HL-60 (cell line): ENCODE measurements at regions not wholly inside any gene's neighbourhood (a gene's known extent, or its start where the extent isn't known, plus 50 kb on each side); places are given as distances from the start of the nearest gene placed in this dataset.

Source experiments
- DNase-seq, 2 experiments: peaks; one replicate each; pipeline ENCODE4 v3.0.0-alpha.2; 2010 to 2020; ENCODE audit warnings: low read depth in 1 of 2, low spot score in 1 of 2
- H3K27ac ChIP-seq: fragments of 250-450 bp; sonication (Bioruptor Pico); replicated peaks from 2 replicates; pipeline ENCODE4 v1.5.1; 2020; ENCODE audit warnings: mild to moderate bottlenecking, moderate library complexity
- H3K27me3 ChIP-seq: fragments of 250-450 bp; sonication (Bioruptor Pico); 2 replicates; pipeline ENCODE4 v1.5.1; 2021; ENCODE audit warnings: mild to moderate bottlenecking, moderate library complexity; ENCODE audit not compliant: insufficient read depth, poor library complexity, severe bottlenecking
- H3K4me3 ChIP-seq: replicated peaks from 2 replicates; pipeline ENCODE4 v1.5.1; 2011; ENCODE audit warnings: mild to moderate bottlenecking, control low read depth, low read length; ENCODE audit not compliant: insufficient read depth
- GABPA ChIP-seq: IDR thresholded peaks from 2 replicates; pipeline ENCODE4 v1.6.1; 2012; ENCODE audit warnings: low read depth
- POLR2AphosphoS5 ChIP-seq: IDR thresholded peaks from 2 replicates; pipeline ENCODE4 v1.6.1; 2012; ENCODE audit warnings: low read depth
- SPI1 ChIP-seq: IDR thresholded peaks from 2 replicates; pipeline ENCODE4 v1.6.1; 2012; ENCODE audit warnings: low read depth, mild to moderate bottlenecking, borderline replicate concordance
- TF ChIP-seq, protein P1 (sequence below): IDR thresholded peaks from one replicate; pipeline ENCODE4 v1.5.1; 2011; ENCODE audit warnings: low read length, control low read depth, inconsistent platforms; ENCODE audit not compliant: insufficient read depth
- TF ChIP-seq, protein P2 (sequence below): IDR thresholded peaks from 2 replicates; pipeline ENCODE4 v1.6.1; 2012; ENCODE audit warnings: low read depth; ENCODE audit not compliant: insufficient replicate concordance

DNA sequence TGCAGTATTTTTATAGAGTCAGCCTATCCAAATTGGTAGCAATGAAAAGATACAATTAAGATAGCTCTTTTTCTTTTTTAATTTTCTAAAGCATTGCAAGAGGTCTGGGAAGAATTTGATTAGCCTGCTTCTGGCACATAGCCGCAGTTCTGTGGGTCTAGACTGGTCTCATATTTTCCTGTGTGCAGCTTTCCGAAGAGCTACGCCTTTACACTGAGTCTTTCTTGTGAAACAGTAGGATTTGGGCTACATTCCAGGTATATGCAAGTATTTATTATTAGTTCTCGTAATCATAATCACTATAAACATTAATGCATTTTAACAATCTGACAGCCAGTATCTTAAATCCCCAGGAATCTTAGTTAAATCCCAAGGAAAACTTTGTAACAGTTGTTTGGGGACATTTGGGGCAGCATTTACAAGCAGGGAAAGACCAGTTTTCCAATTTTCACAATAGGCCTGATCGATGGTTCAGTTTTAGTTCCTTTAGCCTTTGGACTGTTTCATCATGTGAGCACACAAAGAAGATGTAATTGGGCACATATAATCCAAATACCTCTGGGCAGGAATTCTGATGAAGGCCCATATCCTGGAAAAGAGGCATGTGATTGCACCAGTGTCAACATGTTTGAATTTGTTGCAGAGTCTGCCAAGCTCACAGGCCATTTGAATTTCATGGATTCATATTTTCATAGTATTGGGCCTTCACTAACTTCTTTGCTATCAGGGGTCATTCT lies 287.3 kb downstream of the INHBA start:
- TF ChIP-seq, protein P1, sequence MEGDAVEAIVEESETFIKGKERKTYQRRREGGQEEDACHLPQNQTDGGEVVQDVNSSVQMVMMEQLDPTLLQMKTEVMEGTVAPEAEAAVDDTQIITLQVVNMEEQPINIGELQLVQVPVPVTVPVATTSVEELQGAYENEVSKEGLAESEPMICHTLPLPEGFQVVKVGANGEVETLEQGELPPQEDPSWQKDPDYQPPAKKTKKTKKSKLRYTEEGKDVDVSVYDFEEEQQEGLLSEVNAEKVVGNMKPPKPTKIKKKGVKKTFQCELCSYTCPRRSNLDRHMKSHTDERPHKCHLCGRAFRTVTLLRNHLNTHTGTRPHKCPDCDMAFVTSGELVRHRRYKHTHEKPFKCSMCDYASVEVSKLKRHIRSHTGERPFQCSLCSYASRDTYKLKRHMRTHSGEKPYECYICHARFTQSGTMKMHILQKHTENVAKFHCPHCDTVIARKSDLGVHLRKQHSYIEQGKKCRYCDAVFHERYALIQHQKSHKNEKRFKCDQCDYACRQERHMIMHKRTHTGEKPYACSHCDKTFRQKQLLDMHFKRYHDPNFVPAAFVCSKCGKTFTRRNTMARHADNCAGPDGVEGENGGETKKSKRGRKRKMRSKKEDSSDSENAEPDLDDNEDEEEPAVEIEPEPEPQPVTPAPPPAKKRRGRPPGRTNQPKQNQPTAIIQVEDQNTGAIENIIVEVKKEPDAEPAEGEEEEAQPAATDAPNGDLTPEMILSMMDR = no peak
- TF ChIP-seq SPI1 (no peak), GABPA (no peak), POLR2AphosphoS5 (no peak)
- no peak overlapping the region for H3K27ac ChIP-seq
- no peak for DNase-seq
- H3K27me3 ChIP-seq = no peaks in the 10 kb centered on the region
- no peak overlapping the region for H3K4me3 ChIP-seq

DNA sequence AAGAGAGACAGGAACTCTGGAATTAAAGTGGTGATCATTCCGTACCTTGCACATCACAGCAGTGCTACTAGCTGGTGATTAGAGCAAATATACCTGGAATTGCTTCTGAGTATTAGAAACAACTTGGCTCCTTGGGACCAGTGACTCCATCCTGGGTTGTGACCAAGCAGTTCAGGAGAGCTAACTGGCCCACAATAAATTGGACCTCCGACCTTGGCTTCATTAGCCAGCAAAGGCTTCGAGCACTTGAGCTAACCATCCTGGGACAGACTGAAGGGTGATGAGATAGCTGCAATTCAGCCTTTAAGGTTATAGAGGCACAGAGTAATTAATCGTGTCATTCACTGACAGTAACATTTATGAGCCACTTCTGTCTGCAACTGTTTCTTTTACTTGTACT lies 287.8 kb downstream of the INHBA start:
- Histone ChIP-seq H3K4me3 (no peak overlapping the region), H3K27ac (no peak overlapping the region), H3K27me3 (no peaks in the 10 kb centered on the region)
- TF ChIP-seq SPI1 (no peak), POLR2AphosphoS5 (no peak), GABPA (no peak)
- TF ChIP-seq, protein P1 = no peak
- TF ChIP-seq, protein P2, sequence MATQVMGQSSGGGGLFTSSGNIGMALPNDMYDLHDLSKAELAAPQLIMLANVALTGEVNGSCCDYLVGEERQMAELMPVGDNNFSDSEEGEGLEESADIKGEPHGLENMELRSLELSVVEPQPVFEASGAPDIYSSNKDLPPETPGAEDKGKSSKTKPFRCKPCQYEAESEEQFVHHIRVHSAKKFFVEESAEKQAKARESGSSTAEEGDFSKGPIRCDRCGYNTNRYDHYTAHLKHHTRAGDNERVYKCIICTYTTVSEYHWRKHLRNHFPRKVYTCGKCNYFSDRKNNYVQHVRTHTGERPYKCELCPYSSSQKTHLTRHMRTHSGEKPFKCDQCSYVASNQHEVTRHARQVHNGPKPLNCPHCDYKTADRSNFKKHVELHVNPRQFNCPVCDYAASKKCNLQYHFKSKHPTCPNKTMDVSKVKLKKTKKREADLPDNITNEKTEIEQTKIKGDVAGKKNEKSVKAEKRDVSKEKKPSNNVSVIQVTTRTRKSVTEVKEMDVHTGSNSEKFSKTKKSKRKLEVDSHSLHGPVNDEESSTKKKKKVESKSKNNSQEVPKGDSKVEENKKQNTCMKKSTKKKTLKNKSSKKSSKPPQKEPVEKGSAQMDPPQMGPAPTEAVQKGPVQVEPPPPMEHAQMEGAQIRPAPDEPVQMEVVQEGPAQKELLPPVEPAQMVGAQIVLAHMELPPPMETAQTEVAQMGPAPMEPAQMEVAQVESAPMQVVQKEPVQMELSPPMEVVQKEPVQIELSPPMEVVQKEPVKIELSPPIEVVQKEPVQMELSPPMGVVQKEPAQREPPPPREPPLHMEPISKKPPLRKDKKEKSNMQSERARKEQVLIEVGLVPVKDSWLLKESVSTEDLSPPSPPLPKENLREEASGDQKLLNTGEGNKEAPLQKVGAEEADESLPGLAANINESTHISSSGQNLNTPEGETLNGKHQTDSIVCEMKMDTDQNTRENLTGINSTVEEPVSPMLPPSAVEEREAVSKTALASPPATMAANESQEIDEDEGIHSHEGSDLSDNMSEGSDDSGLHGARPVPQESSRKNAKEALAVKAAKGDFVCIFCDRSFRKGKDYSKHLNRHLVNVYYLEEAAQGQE = no peak
- no peak for DNase-seq

DNA sequence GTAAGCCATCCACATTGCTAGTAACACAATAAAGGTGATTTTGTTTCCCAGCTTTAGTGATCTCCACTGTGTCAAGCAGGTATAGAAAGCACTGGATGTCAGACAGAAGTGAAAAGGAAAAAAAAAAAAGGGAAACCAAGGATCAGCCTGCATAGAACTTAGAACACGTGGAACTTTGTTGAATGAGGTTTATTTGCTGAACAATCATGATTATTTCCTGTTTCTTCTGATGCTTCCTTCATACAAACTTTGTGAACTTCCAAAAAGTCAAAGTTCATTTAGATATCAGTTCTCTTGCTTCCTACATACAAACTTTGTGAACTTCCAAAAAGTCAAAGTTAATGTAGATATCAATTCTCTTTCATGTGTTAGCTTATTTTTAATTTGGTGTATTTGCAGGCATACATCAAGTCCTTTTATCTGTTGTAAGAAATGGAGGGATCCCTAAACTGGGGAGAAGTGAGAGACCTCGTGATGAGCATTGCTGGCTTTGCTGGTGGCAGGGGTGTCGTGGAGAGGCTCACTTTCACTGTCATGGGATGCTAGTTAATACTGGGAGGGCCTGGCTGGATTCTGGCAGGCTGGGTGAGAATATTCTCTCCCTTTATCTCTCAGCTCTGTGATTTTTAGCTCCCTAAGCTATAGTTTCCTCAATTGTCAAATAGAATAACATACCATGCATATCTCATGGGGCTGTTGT lies 298.4 kb downstream of the INHBA start:
- no peak overlapping the region for H3K27ac ChIP-seq
- no peak for DNase-seq
- no peaks in the 10 kb centered on the region for H3K27me3 ChIP-seq
- H3K4me3 ChIP-seq = no peak overlapping the region
- no peak for TF ChIP-seq SPI1
- no peak for TF ChIP-seq GABPA
- TF ChIP-seq, protein P1 = no peak
- TF ChIP-seq, protein P2 = no peak
